ENCODE measurements at regions not wholly inside any gene's neighbourhood (a gene's known extent, or its start where the extent isn't known, plus 50 kb on each side); places are given as distances from the start of the nearest gene placed in this dataset.
A peak's percentile ranks its signal among the peaks of the same experiment; 100 is the strongest.

- no peak for DNase-seq
These were observed 486.1 kb downstream of the QKI start for GRCh38 chr6:163900570-163900969.

GRCh38 chr6:163897669-163898068 is 483.2 kb downstream of the QKI start:
- DNase-seq, result no peak

- no peak for DNase-seq
These were observed 482.5 kb downstream of the QKI start for GRCh38 chr6:163897030-163897429.

- DNase-seq, result no peak
These were observed 480.6 kb downstream of the QKI start for GRCh38 chr6:163895162-163895561.

- DNase-seq, result no peak
These were observed 479.2 kb downstream of the QKI start for GRCh38 chr6:163893609-163894189.

DNA sequence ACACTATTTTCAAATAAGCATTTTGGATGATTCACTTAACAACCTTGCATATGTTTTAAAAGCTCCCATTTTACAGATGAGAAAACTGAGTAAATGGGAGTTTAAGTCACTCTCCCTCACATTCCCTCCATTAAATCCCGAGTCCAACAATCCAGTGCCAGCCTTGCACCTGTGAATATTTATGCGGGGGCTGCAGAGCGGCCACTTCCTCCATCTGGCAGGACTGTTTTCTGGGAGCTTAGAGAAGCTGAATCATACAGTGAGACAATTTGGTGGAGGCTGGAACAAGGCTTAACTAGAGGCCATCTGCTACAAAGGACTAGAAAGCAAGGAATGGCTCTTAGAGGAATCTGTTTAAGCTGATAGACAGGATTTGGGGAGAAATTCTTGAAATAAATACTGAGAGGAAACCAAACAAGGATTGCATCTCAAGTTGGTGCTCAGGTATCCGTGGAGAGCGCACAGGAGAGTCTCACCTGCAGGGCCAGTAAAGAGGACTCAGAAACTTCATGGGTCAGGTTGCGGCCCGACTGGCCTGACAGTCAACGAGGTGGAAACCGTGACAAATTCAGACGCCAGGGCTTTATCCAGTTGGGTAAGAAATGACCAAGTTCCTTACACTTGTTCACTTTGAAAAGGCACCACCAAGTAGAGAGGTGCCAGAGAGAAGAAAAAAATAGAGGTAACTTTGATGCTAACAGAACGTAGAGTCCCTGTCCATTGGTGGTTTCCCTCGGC is 478.5 kb downstream of the QKI start:
- no peak for DNase-seq

DNA sequence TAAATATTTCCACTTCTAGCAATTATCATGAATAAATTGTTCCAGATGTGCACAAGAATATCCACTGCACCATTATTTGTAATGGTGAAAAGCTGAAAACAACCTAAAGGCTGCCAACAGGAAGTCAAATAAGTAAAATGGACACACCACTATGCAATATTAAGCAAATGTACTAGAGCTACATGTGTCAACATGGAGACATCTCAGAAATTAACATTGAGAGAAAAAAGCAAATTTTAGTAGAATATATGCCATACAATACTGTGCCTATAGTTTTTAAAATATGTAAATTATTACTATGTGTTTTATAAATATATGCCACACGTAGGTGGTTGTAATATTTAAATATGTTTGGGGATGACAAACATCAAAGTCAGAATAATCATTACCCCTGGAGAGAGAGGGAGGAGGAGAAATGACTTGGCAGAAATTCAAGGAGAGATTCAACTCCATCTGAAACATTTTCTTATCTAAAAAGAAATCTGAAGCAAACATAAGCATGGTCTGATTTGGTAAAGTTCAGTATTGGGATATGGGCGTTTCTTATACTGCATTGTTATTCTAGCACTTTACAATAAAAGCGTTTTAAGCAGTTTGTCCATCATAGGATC is 475.5 kb downstream of the QKI start:
- DNase-seq, result no peak

DNA sequence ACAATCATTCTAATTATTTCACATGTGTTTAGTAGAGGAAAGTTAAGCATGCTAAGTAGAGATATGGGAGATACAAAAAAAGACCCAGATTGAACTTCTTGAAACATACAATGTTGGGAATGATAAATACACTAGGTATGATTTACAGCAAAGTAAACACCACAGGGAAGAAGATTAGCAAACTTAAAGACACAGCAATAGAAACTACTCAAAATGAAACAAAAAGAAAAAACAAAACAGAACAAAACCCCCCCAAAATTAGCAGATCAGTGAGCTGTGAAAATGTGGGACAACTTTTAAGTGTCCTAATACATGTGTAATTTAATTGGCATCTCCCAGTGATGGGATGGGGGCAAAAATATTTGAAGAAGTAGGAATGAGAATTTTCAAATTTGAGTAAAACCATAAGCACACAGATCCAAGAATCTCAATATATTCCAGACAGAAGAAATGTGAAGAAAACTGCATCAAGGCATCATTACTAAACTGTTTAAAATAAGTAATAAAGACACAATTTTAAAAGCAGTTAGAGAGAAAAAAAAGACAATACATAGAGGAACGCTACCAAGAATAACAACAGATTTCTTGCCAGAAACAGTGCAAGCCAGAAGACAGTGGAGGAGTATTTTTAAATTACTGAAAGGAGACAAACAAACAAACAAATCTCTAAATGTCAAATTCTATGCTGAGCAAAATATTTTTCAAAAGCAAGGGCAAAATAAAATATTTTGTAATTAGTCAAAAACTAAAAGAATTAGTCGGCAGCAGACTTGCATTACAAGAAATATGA is 473.7 kb downstream of the QKI start:
- no peak for DNase-seq

GRCh38 chr6:163886428-163886827 is 471.9 kb downstream of the QKI start:
- DNase-seq, result no peak

DNA sequence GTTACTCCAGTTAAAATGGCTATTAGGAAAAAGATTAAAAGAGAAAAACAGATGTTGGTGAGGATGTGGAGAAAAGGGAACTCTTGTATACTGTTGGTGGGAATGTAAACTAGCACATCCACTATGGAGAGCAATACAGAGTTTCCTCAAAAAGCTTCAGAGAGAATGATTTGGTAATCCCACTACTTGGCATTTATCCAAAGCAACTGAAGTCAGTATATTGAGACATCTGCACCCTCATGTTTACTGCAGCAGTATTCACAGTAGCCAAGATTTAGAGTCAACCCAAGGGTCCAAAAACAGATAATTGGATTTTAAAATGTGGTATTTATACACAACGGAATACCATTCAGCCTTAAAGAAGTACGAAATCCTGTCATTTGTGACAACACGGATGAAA is 469.5 kb downstream of the QKI start:
- DNase-seq, result peak; percentile 80 to 94

DNA sequence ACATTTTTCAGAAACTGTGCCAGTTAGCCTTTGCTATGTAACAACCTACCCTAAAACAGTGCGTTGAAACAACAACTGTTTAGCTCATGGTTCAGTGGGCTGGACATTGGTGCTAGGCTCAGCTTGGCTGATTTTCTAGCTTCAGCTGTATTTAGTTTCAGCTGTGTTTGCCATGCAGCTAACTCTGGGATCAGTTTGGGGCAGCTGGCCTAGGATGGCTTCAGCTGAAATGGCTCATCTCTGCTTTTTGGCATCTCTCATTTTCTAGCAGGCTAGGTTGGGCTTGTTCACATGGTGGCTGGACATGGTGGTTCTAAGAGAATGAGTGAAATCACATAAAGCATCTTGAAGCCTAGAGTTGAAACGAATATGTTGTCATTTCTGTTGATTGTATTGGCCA is 464.2 kb downstream of the QKI start:
- no peak for DNase-seq

GRCh38 chr6:163877877-163878639 is 463.5 kb downstream of the QKI start:
- no peak for DNase-seq

- no peak for DNase-seq
These were observed 461.9 kb downstream of the QKI start for GRCh38 chr6:163876391-163876790.

- DNase-seq, result no peak
These were observed 460.3 kb downstream of the QKI start for GRCh38 chr6:163874784-163875183.

DNA sequence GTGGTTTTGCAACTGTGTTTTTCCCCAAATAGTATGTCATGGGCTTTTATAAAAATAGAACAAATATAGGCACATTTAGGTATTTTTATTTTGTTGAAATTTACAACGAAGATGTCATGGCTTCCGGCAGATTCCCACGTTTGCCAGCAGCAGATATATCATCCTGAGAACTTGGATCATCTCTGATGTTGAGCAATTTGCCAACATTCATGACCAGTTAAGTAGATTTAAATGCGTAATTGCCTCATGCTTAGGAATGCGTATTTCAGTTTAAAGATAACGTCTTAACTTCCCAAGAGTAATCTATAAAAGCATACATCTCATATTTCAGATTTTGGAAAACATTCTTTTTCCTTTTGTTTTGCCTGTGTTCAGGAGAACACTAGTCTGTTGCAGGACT is 457.8 kb downstream of the QKI start:
- no peak for DNase-seq

- DNase-seq, result no peak
These were observed 457.1 kb downstream of the QKI start for GRCh38 chr6:163871616-163872015.

DNA sequence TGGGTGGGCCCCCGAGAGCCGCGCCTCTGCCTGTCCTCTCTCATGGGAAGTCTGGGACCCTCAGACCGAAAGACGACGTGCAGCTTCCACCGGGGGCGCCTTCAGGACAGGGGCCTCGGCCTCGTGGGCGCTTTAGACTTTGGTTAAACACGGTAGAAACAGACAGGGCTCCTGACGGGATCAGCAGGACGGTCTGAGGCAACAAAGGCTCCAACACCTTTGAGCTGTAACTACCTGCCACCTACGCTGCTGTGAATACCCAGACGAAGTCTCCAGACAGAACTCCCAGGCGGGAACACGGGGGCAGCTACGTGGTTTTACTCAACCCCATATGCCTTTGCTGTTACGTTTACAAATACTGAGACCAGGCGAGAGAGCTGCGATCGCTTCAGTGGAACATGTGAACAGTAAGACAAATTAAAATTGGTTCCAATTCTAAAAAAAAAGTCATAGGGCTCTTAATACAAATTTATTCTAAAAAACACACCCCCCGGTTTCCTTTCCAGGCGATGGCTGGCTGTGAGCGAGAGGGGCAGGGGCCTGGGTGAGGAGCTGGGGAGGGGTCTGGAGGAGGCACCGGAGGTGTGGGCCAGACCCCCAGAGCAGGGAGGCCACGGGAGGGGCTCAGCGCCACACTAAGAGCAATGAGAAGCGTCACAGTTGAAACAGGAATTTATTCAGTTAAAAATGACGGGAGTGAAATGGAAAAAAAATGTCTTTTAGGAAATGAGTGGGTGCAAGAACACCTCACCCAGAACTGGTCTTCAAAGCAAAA is 453.2 kb downstream of the QKI start:
- DNase-seq, result no peak

- no peak for DNase-seq
These were observed 451.7 kb downstream of the QKI start for GRCh38 chr6:163866192-163866591.

GRCh38 chr6:163863565-163863964 is 449.0 kb downstream of the QKI start:
- DNase-seq, result no peak

GRCh38 chr6:163862701-163863100 is 448.2 kb downstream of the QKI start:
- DNase-seq, result no peak

DNA sequence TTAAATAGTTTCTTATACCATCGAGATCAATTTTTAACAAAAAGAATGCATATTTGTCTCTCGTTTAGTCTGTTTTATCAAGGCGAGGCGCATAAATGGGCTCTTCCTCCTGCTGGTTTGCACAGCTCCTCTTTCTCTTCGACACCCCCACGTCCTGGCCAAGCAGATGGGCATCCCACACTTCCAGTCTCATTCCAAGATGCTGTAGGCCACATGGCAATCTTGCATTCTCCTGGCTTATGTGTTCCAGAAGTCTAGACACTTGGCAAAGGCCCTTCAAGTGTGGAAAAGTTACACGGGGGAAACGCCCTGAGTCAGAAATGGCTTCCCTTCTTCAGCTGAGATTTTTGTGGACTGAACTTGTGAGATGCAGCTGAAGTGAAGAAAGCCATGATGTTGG is 447.1 kb downstream of the QKI start:
- DNase-seq, result no peak
